GM21619 (cell line): ENCODE measurements at regions not wholly inside any gene's neighbourhood (a gene's known extent, or its start where the extent isn't known, plus 50 kb on each side); places are given as distances from the start of the nearest gene placed in this dataset.

Experiments used
- ATAC-seq: cut with Tn5 transposase; IDR thresholded peaks from one replicate; pipeline ENCODE4 v1.9.1; 2021; ENCODE audit not compliant: unreplicated experiment

DNA sequence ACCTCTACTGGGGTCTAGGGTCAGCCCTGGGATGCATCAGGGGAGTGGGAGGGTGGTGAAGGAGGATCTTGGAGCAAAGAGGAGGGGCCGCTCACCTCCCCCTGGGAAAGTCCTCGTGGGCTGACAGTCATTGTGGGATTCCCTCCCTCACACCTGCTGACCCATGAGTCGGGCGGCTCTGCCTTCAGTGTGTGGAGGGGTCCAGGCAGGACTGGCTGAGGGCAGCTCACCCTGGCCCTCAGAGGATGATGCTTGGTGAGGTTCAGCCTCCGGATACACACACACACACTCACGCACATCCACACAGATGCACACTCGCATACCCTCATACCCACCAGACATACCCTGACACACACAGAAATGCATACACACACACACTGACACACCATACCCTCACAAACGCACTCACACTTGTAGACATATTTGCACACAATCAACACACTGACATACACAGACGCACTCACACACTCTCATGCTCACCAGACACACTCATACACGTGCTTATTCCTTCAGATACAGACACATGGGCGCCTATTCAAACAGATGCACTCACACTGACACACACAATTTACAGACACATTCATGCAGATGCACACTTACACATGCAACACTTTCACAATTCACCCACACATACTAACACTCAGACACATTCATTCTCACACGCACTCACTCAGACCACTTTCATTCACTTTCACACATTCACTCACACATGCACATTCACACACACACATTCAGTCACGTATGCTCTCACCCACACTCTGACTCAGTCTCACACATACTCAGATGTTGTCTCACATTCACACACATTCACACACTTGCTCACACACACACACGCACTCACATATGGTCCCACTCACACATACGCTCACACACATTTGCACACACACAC lies 105.1 kb upstream of the RPL38 start:
- ATAC-seq = no peak

DNA sequence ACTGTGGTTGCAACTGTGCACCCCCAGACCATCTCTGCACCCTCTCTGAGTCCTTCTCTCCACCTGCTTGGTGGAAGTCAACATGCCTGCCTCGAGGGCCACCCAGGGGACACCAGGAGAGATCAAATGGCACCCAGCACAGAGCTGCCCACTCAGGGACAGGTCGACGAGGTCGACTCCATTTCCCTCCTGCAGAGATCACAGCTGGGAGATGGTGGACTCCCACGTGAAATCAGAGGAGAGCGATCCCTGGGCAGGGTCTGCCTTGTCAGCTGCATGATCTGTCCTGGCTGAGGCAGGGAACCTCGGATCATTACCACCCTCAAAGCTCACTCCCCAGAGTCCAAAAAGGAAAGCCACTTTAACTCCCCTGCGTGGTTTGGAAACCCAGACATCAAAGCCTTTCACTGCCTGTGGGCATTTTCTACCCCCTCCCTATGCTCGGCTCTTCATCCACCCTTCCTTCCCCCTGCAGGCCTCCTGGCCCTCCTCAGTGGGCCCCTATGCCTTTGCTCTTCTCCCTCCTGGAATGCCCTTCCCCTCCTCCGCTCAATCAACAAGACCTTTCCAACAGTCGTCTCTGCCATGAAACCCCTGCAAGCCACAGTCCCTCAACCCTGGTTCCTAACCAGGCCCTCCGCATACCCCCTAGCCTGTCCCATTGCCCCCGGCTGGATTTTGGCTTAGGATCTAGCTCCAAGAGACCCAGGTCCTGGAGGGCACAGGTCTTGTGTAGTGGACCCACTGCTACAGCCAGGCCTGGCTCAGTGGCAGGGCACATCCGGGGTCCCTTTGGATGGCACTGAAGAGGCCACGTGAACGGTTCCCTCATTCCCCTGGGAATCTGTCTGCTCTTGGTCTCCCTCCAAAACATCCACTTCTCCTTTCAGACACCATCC lies 103.8 kb upstream of the RPL38 start:
- ATAC-seq = no peak

GRCh38 chr17:74104921-74105320 lies 98.6 kb upstream of the RPL38 start:
- no peak for ATAC-seq

DNA sequence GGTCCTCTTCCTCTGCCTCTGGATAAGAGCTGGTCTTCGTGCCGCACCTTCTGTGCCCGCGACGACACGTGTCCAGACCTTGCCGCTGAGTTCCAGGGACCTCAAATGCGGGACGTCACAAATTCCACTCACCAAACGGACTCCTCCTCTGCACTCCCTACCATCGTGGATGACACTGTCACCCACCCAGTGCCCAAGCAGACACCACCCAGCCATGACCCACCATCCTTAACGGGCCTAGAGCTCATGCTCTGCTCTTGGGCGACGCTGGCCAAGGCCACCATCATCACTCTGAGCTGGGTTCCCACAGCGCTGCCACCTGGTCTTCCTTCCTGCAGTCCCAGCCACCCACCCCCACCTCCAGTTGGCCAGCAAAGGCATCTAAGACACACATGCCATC lies 96.4 kb upstream of the RPL38 start:
- no peak for ATAC-seq

DNA sequence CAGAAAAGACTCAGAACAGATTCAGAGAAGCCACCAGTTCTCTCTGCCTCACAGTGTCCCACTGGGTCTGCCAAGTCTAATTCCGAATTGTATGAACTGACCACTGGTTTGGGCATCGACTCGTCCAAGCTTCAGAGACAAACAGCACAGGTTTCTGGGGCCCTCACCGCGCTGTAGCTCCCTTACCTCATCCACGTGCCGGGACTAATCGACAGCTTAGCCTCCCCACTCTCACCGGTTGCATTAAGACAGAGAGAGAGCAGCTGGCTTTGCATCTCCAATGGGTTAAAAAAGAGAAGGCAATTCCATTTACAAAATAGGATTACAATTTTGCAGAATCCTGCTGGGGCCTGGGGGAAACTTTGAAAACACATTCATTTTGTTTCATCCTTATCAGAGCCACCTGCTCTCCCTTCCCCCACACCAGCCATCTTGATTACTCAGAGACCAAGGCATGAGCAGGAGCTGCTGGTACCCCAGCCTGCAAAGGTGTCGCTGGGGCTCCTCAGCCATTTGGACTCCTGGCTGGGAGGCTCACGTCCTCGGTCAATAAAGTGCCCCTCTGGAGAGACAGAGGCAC lies 95.3 kb upstream of the RPL38 start:
- ATAC-seq = no peak

GRCh38 chr17:74110467-74110866 lies 93.0 kb upstream of the RPL38 start:
- no peak for ATAC-seq

DNA sequence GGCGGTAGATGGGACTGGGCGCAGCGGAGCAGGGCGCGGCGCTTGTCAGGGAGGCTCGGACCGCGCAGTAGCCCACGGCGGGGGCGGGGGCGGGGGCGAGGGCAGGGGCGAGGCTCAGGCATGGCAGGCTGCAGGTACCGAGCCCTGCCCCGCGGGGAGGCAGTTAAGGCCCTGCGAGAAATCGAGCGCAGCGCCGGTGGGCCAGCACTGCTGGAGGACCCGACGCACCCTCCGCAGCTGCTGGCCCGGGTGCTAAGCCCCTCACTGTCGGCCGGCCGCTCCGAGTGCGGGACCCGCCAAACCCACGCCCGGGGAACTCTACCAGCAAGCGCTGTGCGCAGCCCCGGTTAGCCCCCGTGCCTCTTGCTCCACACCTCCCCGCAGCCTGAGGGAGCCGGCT lies 90.2 kb upstream of the RPL38 start:
- no peak for ATAC-seq

DNA sequence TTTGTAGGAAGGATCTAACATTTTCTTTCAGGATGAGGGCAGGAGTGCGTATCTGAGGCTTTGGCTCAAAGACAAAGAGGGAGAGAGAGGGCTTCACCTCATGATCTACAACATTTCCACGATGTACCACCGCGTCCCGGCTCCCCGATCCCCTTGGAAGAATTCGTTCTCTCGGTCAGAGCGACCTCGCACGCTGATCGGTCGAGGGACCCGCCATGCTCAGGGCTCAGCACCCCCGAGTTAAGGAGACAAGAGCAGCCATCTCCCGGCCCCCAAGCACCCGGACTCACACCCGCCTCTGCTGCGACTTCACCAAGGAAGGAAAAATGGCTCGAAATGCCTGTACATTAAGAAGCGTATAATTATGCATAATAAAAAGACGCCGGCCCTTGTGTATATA lies 89.5 kb upstream of the RPL38 start:
- no peak for ATAC-seq

DNA sequence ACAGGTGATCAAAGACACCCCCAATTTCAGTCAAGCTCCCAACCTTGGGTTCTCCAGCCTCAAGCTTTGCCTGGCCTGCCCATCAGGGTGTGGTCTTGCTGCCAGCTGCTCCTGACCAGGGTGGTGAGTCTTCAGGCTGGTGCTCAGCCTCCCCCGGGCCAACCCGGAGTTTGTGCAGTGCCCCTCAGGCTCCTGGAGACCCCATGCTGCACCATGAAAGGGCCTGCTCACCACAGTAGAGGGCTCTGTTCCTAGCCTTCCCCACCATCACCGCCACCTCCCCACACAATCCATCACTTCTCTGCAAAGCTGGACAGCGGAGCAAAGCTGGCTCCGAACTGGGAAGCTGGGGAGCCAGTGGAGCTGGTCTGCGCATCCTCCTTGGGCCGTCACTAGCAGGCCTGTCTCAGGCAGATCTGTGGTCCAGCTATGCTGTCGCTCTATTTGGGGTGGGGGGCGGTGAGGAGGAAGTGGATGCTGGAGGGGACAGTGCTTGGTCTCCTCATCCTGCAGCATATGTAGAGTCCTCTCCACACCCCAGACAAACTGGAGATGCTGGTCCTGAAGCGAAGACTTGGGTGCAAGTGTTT lies 88.5 kb upstream of the RPL38 start:
- ATAC-seq = no peak

- ATAC-seq = no peak
These were observed 87.9 kb upstream of the RPL38 start for GRCh38 chr17:74115586-74115985.

GRCh38 chr17:74116087-74116717 lies 87.3 kb upstream of the RPL38 start:
- no peak for ATAC-seq

- no peak for ATAC-seq
These were observed 86.3 kb upstream of the RPL38 start for GRCh38 chr17:74117087-74117698.

- no peak for ATAC-seq
These were observed 85.5 kb upstream of the RPL38 start for GRCh38 chr17:74117999-74118421.

- ATAC-seq = no peak
These were observed 85.0 kb upstream of the RPL38 start for GRCh38 chr17:74118504-74118903.

DNA sequence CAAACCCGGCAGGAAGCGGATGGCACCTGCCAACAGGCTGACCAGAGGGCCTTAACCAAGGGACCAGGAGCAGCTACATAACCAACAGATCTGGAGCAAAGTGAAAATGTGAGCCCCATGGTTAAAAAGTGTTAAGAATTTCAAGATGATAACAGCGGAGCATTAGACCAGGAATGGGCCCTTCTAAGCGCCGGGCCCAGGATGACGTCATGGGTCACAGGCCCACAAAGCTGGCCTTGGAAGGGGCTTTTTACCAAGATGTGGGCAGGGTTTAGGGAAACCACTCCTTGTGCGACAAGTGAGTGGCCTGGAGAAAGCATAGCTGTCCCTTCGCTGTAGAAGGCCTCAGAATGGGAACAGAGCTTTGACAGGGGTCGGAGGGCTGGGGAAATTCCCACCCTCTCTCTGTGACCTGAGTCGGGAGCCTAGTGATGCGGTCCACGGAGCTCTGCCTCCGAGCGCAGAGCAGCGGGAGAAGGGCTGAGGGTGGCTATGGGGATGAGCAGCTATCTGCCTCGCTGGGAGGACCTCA lies 84.4 kb upstream of the RPL38 start:
- no peak for ATAC-seq

DNA sequence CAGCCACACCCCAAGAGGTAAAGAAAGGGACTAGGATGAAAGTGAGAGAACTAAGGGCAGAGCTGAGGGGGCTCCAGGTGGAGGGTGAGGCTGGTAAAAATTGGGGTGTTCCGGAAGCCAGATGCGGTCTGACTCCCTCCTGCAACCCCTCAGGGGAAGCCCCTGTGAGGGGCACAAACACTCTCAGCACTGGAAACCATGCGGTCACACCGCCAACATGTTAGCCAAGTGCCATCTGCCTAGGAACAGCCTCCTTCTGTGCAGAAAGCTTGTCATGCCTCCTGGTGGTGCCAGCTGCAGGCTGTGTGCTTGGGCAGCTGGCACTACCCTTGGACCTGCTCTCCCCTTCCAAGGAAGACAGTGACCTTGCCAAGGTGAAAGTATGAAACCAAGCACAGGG lies 83.5 kb upstream of the RPL38 start:
- ATAC-seq = no peak

DNA sequence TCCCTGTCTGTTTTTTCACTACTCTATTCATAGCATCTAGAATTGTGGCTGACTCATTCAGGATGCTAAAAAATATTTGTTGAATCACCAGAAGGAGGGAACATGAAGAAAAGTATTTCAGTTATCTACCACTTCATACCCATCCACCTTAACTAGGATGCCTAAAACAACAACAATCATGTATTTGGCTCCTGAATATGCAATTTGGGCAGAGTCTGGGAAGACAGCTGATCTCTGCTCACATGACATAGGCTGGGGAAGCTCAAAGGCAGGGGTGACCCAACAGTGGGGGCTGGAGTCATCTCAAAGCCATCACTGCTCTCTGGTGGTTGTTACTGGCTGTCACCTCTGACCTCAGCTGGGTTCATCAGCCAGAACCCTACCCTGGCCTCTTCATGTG lies 80.1 kb upstream of the RPL38 start:
- ATAC-seq = no peak

DNA sequence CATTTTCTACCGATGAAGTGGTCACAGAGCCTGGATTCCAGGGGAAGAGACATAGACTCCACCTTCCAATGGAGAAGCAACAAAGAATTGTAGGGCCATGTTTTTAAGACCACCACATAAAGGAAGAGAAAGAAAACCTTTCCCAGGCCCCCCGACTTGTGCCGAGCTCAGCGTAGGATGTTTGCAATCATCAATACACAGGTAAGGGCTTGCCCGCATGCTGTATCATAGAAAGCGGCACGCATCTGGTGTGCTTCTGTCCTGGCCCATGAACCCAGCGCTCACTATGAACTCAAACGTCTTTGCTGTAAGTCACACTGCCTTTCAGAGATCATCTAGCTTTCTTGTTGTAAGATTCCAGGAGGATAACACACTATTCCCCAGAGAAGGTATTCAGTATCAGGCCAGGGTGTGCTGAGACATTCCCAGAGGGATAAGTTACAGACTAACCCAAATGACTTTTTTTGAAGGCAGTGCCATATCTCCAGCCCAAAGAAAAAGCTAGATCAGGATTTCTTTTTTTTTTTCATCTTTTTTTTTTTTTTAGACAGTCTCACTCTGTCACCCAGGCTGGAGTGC lies 79.5 kb upstream of the RPL38 start:
- no peak for ATAC-seq

- no peak for ATAC-seq
These were observed 78.3 kb upstream of the RPL38 start for GRCh38 chr17:74125156-74125555.
